NCI-H2029 (cell line): ENCODE measurements at regions not wholly inside any gene's neighbourhood (a gene's known extent, or its start where the extent isn't known, plus 50 kb on each side); places are given as distances from the start of the nearest gene placed in this dataset.

Source experiments
- DNase-seq: peaks from one replicate; lab custom pipeline; 2025; lab: John Stamatoyannopoulos, UW

DNA sequence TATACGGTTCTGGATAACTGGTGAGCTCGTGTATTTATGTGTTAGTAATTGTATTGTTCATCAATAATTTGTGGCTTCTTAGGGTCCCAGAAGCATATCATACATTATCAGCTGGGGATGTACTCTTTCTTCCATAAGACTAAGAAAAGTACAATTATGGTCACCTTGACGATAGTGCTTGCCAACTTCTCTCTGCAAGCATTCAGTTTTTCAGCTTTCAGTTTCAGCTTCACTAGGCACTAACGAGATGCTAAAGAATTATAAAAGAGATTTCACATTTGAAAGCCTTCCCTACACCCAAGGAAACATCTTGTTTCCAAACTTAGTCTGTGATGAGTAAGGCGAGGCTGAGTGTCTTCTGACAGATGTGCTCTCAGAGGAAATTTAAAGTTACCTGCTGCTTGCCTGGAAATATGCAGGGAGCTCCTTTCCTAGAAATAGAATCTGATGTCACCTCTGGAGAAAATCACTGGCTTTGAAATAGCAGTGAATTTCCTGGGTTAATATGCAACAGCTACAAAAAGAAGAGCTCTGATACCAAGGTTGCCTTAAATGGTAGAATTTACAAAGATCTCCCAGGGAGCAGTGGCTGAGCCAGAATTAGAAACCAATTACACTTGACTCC lies 1419.9 kb upstream of the TMEM132C start:
- DNase-seq: no peak

DNA sequence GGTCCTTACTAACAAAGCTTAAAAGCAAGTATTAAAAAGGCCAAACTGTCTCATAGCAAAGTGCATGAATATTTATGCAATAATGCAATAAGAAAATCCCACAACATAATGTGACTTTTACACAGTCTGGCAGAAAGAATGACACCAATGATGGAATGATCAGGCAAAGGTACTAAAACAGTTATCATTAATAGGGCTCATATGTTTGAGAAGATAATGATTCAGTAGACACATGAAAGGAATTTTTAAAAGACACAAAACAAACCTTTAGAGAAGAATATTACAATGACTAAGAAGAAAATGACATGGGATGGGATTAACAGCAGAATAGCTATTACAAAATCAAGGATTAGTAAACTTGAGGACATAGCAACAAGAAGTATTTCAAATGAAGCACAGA lies 1411.2 kb upstream of the TMEM132C start:
- no peak for DNase-seq

DNA sequence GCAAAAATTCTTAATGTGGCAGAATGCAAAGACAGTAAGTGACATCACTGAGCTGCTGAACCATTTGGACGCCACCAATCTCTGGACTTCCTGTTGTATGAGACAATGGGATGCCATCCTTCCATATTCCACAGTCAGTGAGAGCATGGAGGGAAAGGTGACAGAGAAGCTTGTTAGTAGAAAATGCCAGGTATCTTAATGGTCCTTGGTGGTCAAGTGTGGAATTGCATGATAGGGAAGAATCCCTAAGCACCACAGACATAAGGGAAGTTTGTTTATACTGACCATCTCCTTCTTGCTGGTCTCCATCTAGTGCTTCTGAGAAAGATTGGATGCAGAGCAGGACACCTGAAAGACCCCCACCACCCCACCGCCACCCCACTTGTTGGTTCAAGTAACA lies 1410.0 kb upstream of the TMEM132C start:
- DNase-seq: no peak

DNA sequence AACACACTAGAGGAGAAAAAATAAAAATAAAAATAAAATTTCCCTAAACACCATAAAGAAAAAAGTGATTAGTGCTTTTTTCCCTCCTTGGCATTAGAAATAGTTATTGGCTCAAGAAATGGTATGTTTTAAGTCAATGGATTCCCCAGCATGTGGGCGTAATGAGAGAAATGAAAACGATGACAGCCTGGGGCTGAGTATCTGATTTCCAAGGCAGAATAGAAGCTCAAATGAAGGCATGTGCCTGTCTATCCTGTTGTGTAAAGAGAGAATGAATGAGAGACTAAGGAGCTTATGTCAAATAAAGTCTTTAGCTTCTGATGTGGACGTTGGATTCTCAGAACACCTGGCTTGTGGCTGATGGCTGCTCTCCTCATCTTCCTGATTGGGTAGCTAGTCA lies 1408.4 kb upstream of the TMEM132C start:
- no peak for DNase-seq

DNA sequence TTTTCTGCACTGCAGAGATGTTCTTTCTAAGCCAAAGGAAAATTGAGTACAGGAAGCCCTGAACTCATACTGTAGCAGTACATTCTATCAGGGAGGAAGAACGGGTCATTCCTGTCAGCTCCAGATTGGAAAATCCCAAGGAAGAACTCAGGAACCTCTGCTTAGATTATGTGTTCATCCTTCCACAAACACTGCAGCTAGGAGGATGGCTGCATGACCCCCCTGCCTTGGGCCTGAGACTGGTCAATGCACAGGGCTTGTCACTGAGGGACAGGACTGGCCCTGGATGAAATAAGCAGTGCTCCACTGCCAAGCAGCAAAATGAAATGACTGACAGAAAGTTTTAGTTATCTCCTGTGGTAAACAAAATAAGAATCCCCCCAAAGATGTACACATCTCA lies 1406.8 kb upstream of the TMEM132C start:
- no peak for DNase-seq

DNA sequence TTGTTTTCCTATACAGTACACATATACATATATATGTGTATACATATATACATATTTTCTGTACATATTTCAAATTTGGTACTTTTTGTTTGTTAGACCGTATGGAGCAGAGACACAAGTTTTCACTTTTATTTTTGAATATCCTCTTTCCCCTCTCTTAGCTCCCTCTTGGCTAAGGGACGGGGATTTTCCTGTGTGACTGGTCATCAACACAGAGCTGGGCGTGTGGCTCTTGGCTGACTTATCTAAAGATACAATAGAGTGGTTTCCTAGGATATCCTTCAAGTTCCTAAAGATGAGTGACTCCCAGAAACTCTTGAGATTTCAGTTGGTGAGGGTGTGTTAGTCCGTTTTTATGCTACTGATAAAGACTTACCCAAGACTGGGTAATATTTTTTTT lies 1404.5 kb upstream of the TMEM132C start:
- DNase-seq: no peak

DNA sequence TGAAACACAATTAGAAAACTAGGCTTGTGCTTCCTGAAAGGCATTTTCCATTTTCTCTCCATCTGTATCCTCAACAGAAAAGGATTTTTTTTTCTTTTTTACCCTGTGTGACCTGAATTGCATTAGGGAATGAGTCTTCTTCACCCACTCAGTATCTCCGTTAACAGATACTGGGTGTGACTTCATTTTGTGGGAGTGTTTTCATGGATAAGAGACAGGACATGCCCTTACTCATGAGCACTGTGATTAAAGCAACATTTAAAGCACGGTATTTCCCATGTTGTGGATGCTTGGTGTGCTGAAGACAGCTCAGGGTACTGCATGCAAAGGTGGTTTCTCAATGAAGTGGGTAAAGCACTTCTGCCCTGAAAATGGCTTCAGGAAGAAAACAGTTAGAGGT lies 1397.3 kb upstream of the TMEM132C start:
- no peak for DNase-seq

DNA sequence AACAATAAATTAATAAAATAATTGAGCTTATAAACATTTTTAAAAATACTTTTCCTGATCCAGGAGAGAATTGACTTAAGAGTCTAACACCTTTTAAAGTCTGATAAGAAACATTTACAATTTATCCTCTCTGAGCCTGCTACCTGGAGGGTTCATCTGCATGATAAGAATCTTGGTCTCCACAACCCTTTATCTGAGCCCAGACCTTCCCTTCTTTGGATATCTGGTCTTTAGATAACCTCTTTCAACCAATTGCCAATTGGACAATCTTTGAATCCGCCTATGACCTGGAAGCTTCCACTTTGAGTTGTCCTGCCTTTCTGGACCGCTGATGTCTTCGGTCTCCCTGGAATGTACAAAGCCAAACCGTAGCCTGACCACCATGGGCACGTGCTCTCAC lies 1393.3 kb upstream of the TMEM132C start:
- no peak for DNase-seq

DNA sequence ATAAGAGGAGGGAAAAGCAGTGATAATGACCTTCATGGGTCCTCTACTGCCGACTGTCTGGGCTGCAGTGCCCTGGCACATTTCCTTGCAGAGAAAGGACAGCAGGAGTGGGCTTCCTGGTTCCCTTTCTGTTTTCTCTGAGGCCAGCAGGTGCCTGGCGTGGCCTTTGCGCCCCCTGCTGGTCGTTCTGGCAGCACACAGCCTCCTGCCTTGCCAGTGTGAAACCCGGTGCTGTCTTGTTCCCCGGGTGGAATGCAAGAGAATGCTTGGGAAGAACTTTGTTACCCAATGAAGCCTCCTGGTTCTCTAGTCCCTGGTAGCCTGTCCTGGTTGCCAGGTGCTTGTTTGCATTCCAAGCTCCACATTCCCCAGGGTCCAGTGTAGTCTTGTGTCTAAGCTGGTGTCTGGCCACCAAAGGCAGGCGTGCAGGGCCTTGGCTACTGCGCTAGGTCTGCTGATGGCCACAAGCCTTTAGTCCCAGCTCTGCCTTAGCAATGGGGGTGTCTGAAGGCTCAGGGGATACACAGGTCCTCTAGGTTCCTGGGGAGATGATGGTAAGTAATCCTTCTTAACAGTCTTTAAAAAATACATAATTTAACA lies 1392.4 kb upstream of the TMEM132C start:
- DNase-seq: peak; percentile 69

DNA sequence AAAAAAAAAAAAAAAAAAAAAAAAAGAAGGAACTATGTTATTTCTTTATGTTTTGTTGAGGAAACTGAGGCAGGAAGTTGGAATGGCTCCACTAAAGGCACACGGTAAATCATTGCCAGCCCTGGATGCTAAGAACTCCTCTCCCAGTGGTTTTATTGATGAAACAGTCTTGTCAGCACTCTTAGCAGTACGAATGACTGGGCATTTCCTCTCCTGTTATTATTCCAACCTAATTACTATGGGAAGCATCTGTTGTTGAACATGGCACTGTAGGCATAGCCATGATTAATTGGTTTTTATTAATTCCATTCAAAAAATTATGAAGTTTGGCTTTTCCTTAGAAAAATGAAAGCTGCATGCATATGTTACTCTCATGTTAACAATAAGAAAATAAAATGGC lies 1387.1 kb upstream of the TMEM132C start:
- DNase-seq: no peak

DNA sequence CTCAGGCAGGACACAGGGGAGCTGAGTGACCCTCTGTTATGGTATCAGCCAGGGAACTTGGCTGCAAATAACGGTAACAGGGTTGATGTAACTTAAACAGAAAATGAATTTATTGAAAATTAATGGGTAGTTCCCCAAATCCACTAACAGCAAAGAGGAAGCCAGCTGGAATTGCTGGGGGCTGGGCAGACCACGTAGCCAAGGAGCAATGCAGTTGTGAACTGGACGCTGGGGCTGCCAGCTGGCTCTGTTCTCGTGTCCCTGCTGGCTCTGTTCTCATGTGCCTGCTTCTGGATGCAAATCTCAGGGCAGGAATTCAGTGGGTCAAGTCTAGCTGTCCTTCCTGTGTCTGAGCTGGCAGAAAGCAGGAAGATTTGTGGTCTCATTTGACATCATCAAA lies 1383.3 kb upstream of the TMEM132C start:
- DNase-seq: no peak

DNA sequence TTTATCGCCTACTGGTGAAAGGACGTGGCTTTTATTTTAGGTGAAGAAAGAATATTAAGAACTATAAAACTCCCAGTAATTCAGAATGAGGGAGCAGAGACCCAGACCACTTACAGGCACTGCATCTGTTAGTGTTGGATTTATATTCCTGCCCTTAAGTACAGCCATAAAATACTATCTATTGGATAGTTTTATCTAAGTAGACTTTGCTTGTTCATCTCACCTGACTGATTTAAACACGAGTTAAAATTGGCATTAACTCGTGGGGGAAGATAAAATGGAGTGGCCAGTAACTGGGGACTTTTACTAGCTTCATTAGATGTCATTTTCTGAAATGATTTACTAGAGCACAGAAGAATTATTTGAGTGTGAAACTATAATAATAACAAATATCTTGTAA lies 1377.5 kb upstream of the TMEM132C start:
- DNase-seq: no peak

DNA sequence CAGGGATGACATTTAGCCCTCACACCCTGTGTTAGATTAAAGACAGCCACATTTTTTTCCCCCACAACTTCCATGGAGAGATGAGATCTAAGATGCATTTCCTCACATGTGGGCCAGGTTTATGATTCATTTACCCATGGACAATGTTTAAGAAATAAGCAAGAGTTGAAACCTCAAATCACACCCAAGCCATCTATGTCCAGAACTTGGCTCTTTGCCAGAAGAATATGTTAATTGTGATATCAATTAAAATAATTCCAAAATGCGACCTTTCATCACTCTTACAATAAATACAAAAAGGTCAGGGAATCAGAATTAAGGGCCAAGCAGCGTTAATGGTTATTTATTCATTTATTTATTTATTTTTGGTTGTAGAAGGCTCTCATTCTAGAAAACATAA lies 1376.9 kb upstream of the TMEM132C start:
- no peak for DNase-seq

DNA sequence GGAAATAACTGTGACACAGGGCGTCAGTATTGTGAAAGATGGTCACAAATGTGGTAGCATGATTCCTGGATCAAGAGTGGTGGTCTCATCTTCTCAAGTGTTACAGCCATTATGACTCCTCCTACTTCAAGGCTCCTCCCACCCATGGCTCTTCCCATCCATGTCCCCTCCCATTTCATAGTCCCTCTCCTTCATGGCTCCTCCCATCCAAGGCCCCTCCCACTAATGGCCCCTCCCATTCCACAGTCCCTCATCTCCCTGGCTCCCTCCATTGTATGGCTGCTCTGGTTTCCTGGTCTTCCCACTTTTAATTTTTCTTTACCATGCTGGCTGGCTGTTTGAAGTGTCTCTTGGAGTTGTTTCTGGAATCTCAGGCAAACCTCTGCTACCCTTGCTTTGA lies 1375.2 kb upstream of the TMEM132C start:
- DNase-seq: no peak

DNA sequence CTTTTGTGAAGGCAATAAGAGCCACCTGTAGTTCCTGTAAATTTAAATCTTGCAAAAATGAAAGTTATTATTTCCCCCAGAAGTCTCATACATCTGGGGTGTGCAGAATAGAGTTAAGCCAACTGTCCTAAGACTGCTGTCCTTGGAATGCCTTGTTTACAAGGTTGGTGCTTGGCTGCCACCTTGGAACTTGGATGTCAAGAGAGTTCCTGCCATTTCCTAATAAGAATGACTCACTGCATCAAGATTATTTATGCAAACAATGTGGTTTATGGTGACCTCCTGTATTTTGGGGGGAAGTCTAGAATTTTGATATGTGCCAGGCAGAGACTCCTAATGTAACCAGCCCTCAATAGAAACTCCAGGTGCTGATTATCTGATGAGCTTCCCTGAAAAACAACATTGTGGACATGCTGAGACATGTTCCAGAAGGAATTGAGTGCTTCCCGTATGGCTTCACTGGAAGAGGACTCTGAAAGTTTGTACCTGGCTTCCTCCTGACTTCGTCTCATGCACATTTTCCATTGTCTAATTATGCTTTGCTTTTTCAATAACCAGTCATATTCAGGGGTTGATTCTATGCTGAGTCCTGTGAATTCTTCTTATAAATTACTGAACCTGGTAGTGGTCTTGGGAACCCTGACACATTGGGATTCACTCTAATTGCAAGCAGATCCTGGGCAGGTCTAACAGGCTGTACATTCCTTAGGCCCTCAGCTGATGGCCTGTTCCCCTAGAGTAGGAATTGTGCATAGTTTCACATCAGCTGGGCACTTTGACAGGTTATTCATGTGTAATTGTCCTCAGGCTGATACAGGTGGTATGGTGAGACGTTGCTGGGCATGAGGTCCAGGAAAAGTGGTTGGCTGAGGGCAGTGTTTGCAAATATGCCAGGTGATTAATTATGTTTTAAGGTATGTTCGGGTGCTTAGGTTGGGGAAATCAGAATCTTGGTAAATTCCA lies 1370.7 kb upstream of the TMEM132C start:
- DNase-seq: no peak

DNA sequence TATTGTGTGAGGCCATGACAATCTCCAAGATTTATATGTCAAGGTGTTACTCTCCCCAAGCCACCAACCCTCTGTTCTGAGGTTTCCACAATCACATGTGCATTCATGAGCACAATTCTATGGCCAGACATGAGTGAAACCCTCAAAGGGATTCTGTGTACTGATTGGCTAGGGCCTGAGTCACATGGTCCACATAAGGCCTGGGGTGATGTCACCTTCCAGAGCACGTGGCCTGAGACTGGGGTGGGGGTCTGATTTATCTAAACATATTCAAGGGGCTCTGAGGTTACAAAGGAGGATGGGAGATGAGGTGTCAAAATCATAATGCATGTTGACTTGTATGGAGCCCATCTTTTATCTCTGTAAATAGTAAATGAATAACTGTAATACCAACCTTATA lies 1369.9 kb upstream of the TMEM132C start:
- DNase-seq: no peak

DNA sequence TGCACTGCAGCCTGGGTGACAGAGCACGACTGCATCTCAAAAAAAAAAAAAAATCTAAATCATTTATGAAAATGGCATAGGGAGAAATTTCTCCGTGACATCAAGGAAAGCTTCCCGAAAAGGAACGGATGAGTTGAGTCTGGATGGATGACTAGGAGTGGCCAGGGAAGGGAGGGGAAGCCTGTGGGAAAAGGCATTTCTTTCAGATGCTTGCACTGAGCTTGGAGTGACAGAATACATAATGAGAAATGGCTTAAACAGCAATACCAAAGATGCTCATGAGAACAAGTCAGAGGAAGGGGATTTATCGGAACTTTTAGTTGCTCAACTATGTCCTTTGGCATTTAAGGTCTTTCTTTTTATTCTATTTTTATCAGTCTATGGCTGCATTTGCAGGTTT lies 1369.2 kb upstream of the TMEM132C start:
- DNase-seq: no peak

DNA sequence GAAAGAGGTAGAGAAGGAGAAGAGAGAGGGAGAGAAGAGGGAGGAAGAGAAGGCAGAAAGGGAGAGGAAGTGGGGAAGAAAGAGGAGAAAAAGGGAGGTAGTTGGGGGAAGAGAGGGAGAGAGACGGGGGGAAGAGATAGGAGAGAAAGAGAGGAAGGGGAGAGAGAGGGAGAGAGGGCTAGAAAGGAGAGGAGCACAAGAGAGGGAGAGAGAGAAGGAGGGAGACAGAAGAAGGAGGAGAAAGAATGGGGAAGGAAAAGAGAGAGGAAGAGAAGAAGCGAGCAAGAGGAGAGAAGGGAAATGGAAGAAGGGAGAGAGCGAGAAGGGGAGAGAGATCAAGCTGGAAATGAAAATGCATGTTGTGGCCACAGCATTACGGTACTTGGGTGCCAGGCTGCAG lies 1368.4 kb upstream of the TMEM132C start:
- no peak for DNase-seq

DNA sequence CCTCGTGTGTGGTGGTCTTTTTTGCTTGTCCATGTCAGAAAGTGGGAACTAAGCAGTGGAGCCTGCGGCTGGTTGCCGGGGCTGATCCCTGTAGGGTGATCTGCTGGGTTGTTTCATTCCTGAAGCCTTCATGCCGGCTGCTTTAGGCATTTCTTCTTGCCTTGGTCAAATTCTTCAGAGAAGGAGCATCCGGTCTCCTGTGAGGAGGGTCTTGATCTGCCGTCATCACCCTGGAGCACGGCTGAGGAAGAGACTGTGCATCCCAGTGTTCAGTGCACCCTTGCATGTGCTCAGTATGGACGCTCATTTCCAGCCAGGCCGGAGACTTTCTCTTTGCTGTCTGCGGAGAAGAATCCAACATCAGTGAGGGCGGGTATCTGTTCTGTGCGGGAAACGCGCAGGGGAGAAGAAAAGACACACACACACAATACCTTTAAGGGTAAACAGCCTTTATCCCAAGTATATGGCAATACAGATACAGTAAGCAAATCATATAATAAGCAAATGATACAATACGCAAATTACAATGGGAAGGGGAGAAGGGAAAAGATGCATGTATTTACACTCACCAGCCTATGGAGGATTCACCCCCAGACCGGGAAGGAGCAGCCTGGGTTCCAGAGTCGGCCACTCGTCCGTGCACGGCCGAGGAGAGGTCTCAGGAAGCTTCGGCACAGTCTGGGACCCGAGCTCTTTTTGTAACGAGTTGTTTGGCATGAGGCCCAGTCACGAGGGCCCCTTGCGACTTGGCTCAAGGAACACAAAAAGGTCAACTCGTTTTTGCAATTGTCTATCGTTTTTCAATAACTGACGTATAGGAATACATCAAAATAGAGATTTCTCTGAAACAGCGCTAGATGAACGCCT lies 1366.8 kb upstream of the TMEM132C start:
- DNase-seq: no peak

DNA sequence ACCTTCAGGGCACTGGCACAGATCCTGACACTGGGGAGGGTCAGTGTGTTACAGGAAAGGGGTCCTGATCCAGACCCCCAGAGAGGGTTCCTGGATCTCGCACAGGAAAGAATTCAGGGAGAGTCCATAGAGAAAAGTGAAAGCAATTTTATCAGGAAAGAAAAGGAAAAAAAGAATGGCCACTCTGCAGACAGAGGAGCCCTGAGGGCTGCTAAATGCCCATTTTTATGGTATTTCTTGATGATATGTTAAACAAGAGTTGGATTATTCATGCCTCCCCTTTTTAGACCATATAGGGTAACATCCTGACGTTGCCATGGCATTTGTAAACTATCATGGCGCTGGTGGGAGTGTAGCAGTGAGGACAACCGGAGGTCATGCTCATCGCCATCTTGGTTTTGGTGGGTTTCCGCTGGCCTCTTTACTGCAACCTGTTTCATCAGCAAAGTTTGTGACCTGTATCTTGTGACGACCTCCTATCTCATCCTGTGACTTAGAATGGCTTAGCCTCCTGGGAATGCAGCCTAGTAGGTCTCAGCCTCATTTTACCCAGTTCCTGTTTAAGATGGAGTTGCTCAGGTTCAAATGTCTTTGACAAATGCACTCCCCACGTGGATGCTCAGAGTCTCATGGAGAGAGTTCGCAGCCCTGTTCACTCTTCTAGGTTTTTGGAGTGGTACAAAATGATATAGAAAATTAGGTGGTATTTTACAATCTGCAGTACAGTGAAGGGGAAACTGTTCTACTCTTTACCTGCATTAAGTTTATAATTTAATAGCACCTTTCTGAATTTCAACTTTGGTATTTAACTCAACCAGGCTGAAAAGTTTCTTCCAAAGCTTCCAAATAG lies 1363.7 kb upstream of the TMEM132C start:
- no peak for DNase-seq

DNA sequence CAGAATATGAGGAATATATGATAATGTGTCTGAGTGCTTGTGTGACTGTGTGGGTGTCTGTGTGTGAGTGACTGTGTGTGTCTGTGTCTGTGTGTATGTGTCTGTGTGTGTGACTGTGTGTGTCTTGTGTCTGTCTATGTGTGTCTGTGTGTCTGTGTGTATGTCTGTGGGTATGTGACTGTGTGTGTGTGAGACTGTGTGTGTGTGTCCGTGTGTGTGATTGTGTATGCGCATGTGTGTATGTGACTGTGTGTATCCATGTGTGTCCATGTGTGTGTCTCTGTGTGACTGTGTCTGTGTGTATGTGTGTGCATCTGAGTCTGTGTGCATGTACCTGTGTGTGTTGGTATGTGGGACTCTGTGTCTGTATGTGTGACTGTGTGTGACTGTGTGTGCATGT lies 1361.2 kb upstream of the TMEM132C start:
- DNase-seq: no peak
